NB4 (cell line): ENCODE measurements at regions not wholly inside any gene's neighbourhood (a gene's known extent, or its start where the extent isn't known, plus 50 kb on each side); places are given as distances from the start of the nearest gene placed in this dataset.

Source experiments
- CTCF ChIP-seq: IDR thresholded peaks from one replicate; pipeline ENCODE4 v1.5.1; 2012; ENCODE audit warnings: low read depth, low read length
- MAX ChIP-seq: IDR thresholded peaks from 2 replicates; pipeline ENCODE4 v1.6.1; 2011; ENCODE audit warnings: low read depth, low read length
- MYC ChIP-seq: IDR thresholded peaks from 2 replicates; pipeline ENCODE4 v1.6.1; 2011; ENCODE audit warnings: low read depth, low read length
- POLR2A ChIP-seq: IDR thresholded peaks from 2 replicates; pipeline ENCODE4 v1.6.1; 2011; ENCODE audit warnings: mild to moderate bottlenecking; ENCODE audit not compliant: insufficient read length; ENCODE audit errors: extremely low read depth

- TF ChIP-seq CTCF (no peak), POLR2A (no peak), MYC (no peak), MAX (no peak)
Measured at GRCh38 chr9:31336386-31336785, 1048.1 kb upstream of the ACO1 start.
